Breast epithelium (tissue), 4 donors: ENCODE measurements at regions not wholly inside any gene's neighbourhood (a gene's known extent, or its start where the extent isn't known, plus 50 kb on each side); places are given as distances from the start of the nearest gene placed in this dataset.

ENCODE experiments used
- DNase-seq, 2 donors: peaks; one replicate each; pipeline ENCODE4 v3.0.0-alpha.2; 2019; ENCODE audit warnings: low spot score in 2 of 2
- H3K27ac ChIP-seq, 2 donors: fragments of 200-600 bp; sonication (generic) in 1 of 2; one replicate each; pipeline ENCODE4 v1.5.1; 2016 to 2019; ENCODE audit warnings: mild to moderate bottlenecking in 1 of 2
- H3K27me3 ChIP-seq, 2 donors: fragments of 200-600 bp; sonication (generic) in 1 of 2; one replicate each; pipeline versions ENCODE4 v1.5.1 to v1.6.0; 2017 to 2019; ENCODE audit warnings: control low read depth in 1 of 2, mild to moderate bottlenecking in 1 of 2
- H3K36me3 ChIP-seq: fragments of 200-600 bp; one replicate; pipeline ENCODE4 v1.5.1; 2019
- H3K4me1 ChIP-seq, 2 donors: fragments of 200-600 bp; sonication (generic); one replicate each; pipeline ENCODE4 v1.5.1; 2016 to 2019; ENCODE audit warnings: control low read depth in 1 of 2
- H3K4me3 ChIP-seq, 3 donors: fragments of 200-600 bp; sonication (generic); 1 replicate in 2 of 3; 2 replicates in 1 of 3; pipeline ENCODE4 v1.5.1; 2016 to 2019; ENCODE audit warnings: mild to moderate bottlenecking in 3 of 3, moderate library complexity in 2 of 3
- H3K9me3 ChIP-seq, 2 donors: fragments of 200-600 bp; sonication (generic) in 1 of 2; one replicate each; pipeline ENCODE4 v1.5.1; 2016 to 2019; ENCODE audit warnings: control low read depth in 1 of 2
- CTCF ChIP-seq, 3 donors: fragments of 450-650 bp; IDR thresholded peaks; one replicate each; pipeline ENCODE4 v1.5.1; 2016 to 2017; ENCODE audit warnings: antibody characterized with exemption in 3 of 3, mild to moderate bottlenecking in 3 of 3, moderate library complexity in 3 of 3
- POLR2A ChIP-seq: fragments of 450-650 bp; IDR thresholded peaks from one replicate; pipeline ENCODE4 v1.6.1; 2016; ENCODE audit warnings: antibody characterized with exemption, mild to moderate bottlenecking, moderate library complexity
- POLR2AphosphoS5 ChIP-seq, 3 donors: sonication (generic); formaldehyde crosslinking; IDR thresholded peaks; one replicate each; pipeline ENCODE4 v1.6.1; 2017; ENCODE audit warnings: antibody characterized with exemption in 3 of 3
- intact Hi-C: fragments of 100-400 bp; cut with DNase I; formaldehyde crosslinking; loops from one replicate; pipeline ENCODE4 v1.15.1; 2023; ENCODE audit warnings: low total_unique reads

GRCh38 chr2:236678307-236678975 lies 108.8 kb downstream of the ACKR3 start:
- intact Hi-C loops = no loop called here
- no peaks in the 10 kb centered on the region for H3K36me3 ChIP-seq
- DNase-seq = no peak

GRCh38 chr2:236679884-236680860 lies 110.5 kb downstream of the ACKR3 start:
- no peaks in the 10 kb centered on the region for H3K9me3 ChIP-seq
- H3K27me3 ChIP-seq = no peaks in the 10 kb centered on the region
- H3K27ac ChIP-seq = no peak overlapping the region
- no peak for TF ChIP-seq CTCF (IDR thresholded peaks at IDR 0.05)
- TF ChIP-seq POLR2AphosphoS5 (IDR thresholded peaks at IDR 0.05) = no peak
- TF ChIP-seq POLR2A = no peak
- intact Hi-C loops = no loop called here
- no peak for DNase-seq
- no peaks in the 10 kb centered on the region for H3K36me3 ChIP-seq
- H3K4me3 ChIP-seq = no peak overlapping the region
- no peaks in the 10 kb centered on the region for H3K4me1 ChIP-seq

More at GRCh38 chr2:236678307-236678975, 108.8 kb downstream of the ACKR3 start:
- Histone ChIP-seq H3K27ac (no peak overlapping the region), H3K27me3 (no peaks in the 10 kb centered on the region), H3K4me3 (no peak overlapping the region), H3K9me3 (no peaks in the 10 kb centered on the region), H3K4me1 (no peaks in the 10 kb centered on the region)
- TF ChIP-seq POLR2A = no peak
- TF ChIP-seq CTCF (IDR thresholded peaks at IDR 0.05) = no peak
- no peak for TF ChIP-seq POLR2AphosphoS5 (IDR thresholded peaks at IDR 0.05)

- Histone ChIP-seq H3K27ac (no peak overlapping the region), H3K36me3 (no peaks in the 10 kb centered on the region), H3K4me1 (peaks cover 0 to 2% of the 10 kb centered on the region in 2 donors), H3K27me3 (no peaks in the 10 kb centered on the region), H3K4me3 (no peak overlapping the region), H3K9me3 (no peaks in the 10 kb centered on the region)
- no peak for DNase-seq
- TF ChIP-seq POLR2A (no peak), POLR2AphosphoS5 (IDR thresholded peaks at IDR 0.05) (no peak), CTCF (IDR thresholded peaks at IDR 0.05) (no peak)
- intact Hi-C loops = no loop called here
Observed at GRCh38 chr2:236682651-236683422, 113.2 kb downstream of the ACKR3 start.

- Histone ChIP-seq H3K27me3 (no peaks in the 10 kb centered on the region), H3K4me1 (peaks cover 0 to 14% of the 10 kb centered on the region in 2 donors), H3K27ac (no peak overlapping the region), H3K9me3 (no peaks in the 10 kb centered on the region), H3K4me3 (no peak overlapping the region), H3K36me3 (no peaks in the 10 kb centered on the region)
- TF ChIP-seq CTCF (IDR thresholded peaks at IDR 0.05) (no peak), POLR2A (no peak), POLR2AphosphoS5 (IDR thresholded peaks at IDR 0.05) (no peak)
- DNase-seq = no peak
- intact Hi-C loops = no loop called here
Observed at GRCh38 chr2:236684504-236685256, 115.1 kb downstream of the ACKR3 start.
